SK-N-SH (cell line): ENCODE measurements at regions not wholly inside any gene's neighbourhood (a gene's known extent, or its start where the extent isn't known, plus 50 kb on each side); places are given as distances from the start of the nearest gene placed in this dataset.
"Not testable (repeated sequence)": the region's sequence is repeated elsewhere in the genome, so short reads cannot be mapped to it uniquely, and the experiment has no call there.

ENCODE experiments used
- CTCF ChIA-PET: fragments of 300-600, 350-600 bp; formaldehyde crosslinking; extraction: SDS; loops from one replicate; lab custom pipeline; 2021; lab: Yijun Ruan, JAX
- POLR2A ChIA-PET: fragments of 350-600 bp; sonication (Branson Sonifier 250); formaldehyde crosslinking; extraction: SDS; loops from one replicate; lab custom pipeline; 2020; ENCODE audit warnings: antibody characterized with exemption, inconsistent platforms; lab: Yijun Ruan, JAX
- DNase-seq: peaks from one replicate; pipeline ENCODE4 v3.0.0; 2012
- H2AFZ ChIP-seq: fragments of 200-600 bp; sonication (generic); 2 replicates; pipeline ENCODE4 v1.8.1; 2016; ENCODE audit warnings: antibody characterized with exemption, mild to moderate bottlenecking, low read depth
- H3F3A ChIP-seq: fragments of 200-600 bp; sonication (generic); replicated peaks from 2 replicates; pipeline ENCODE3; 2016; ENCODE audit warnings: antibody characterized with exemption, mild to moderate bottlenecking; ENCODE audit not compliant: insufficient read depth
- H3K27ac ChIP-seq, 2 experiments: fragments of 200-500 bp in 1 of 2; fragments of 200-600 bp in 1 of 2; sonication (Bioruptor generic) in 1 of 2; sonication (generic), shearing (Covaris generic) in 1 of 2; 2 replicates each; pipeline versions ENCODE4 v1.5.1 to v1.6.1; 2014 to 2016; ENCODE audit warnings: low read depth in 2 of 2, inconsistent platforms in 1 of 2, low read length in 1 of 2, mild to moderate bottlenecking in 1 of 2, mixed read lengths in 1 of 2
- H3K27me3 ChIP-seq: fragments of 200-600 bp; sonication (generic), shearing (Covaris generic); 2 replicates; pipeline ENCODE4 v1.6.1; 2016; ENCODE audit warnings: mixed run types; ENCODE audit not compliant: insufficient read depth
- H3K36me3 ChIP-seq, 2 experiments: fragments of 200-500 bp in 1 of 2; fragments of 200-600 bp in 1 of 2; sonication (Bioruptor generic) in 1 of 2; sonication (generic) in 1 of 2; replicated peaks in 1 of 2; 2 replicates each; pipeline versions ENCODE3 to v1.5.1; 2014 to 2016; ENCODE audit warnings: low read length in 1 of 2, mild to moderate bottlenecking in 1 of 2; ENCODE audit not compliant: insufficient read depth in 2 of 2, control insufficient read depth in 1 of 2
- H3K4me1 ChIP-seq, 2 experiments: fragments of 200-500 bp in 1 of 2; fragments of 200-600 bp in 1 of 2; sonication (Bioruptor generic) in 1 of 2; sonication (generic), shearing (Covaris generic) in 1 of 2; 2 replicates each; pipeline versions ENCODE4 v1.5.1 to v1.6.1; 2014 to 2016; ENCODE audit warnings: low read depth in 1 of 2, low read length in 1 of 2, mixed run types in 1 of 2; ENCODE audit not compliant: insufficient read depth in 2 of 2, control insufficient read depth in 1 of 2
- H3K4me2 ChIP-seq: fragments of 200-600 bp; sonication (generic), shearing (Covaris generic); 2 replicates; pipeline ENCODE4 v1.6.1; 2017; ENCODE audit warnings: mixed run types
- H3K4me3 ChIP-seq, 2 experiments: fragments of 200-500 bp in 1 of 2; fragments of 200-600 bp in 1 of 2; sonication (Bioruptor generic) in 1 of 2; sonication (generic), shearing (Covaris generic) in 1 of 2; 2 replicates each; pipeline versions ENCODE4 v1.5.1 to v1.8.1; 2014 to 2016; ENCODE audit warnings: low read depth in 2 of 2, inconsistent platforms in 1 of 2, low read length in 1 of 2, mild to moderate bottlenecking in 1 of 2, mixed read lengths in 1 of 2, moderate library complexity in 1 of 2
- H3K79me2 ChIP-seq: fragments of 200-600 bp; sonication (generic); 2 replicates; pipeline ENCODE4 v1.8.1; 2017; ENCODE audit warnings: mild to moderate bottlenecking; ENCODE audit not compliant: insufficient read depth
- H3K9ac ChIP-seq: fragments of 200-600 bp; sonication (generic); 2 replicates; pipeline ENCODE4 v1.6.1; 2017; ENCODE audit warnings: mixed run types
- H3K9me2 ChIP-seq: fragments of 200-600 bp; sonication (generic); 2 replicates; pipeline ENCODE4 v1.6.1; 2017; ENCODE audit warnings: mixed run types
- H3K9me3 ChIP-seq: fragments of 200-600 bp; sonication (generic); 2 replicates; pipeline ENCODE4 v1.6.1; 2017; ENCODE audit warnings: mixed run types, mild to moderate bottlenecking, moderate library complexity
- H4K20me1 ChIP-seq: fragments of 200-600 bp; sonication (generic); 2 replicates; pipeline ENCODE4 v1.6.1; 2017; ENCODE audit warnings: mild to moderate bottlenecking, mixed run types; ENCODE audit not compliant: insufficient read depth
- WGBS: methylation state at CpG from one replicate; pipeline ENCODE4 v1.1.6; 2017; ENCODE audit warnings: low lambda C conversion rate; 5-methylcytosine and 5-hydroxymethylcytosine counted together

GRCh38 chr2:87574193-87575119 lies 173.4 kb upstream of the PLGLB2 start:
- WGBS: 100% methylated on average over 2 of the region's 10 CpGs
- H3K36me3 ChIP-seq, H3K9me2 ChIP-seq, POLR2A ChIA-PET, H3F3A ChIP-seq, H3K27ac ChIP-seq, H3K79me2 ChIP-seq, H3K27me3 ChIP-seq, H3K4me1 ChIP-seq, H3K4me3 ChIP-seq, DNase-seq, CTCF ChIA-PET, H2AFZ ChIP-seq, H4K20me1 ChIP-seq, H3K9me3 ChIP-seq, H3K9ac ChIP-seq, H3K4me2 ChIP-seq: not testable (repeated sequence)

DNA sequence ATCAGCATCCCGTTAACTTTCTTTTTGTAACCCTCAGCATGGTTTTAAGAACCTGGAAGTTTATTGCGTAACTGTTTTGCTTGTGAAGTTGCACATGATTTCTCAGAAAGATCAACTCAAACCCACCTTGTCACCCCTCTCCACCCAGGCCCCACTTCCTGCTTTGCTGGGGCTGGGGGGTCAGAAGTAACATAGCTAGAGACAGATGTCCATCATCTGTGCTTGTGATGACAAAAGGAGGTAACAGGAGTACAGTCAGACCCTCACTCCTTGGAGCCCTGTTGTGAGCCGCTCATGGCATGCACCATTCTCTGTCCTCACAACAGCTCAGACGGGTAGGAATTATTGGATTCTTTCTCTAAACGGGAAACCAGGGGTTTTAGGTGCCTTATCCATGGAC lies 172.7 kb upstream of the PLGLB2 start:
- DNase-seq, H3K9me2 ChIP-seq, H3K4me2 ChIP-seq, H2AFZ ChIP-seq, H3K79me2 ChIP-seq, H3K36me3 ChIP-seq, H3K4me3 ChIP-seq, H3F3A ChIP-seq, POLR2A ChIA-PET, H3K9me3 ChIP-seq, CTCF ChIA-PET, H3K9ac ChIP-seq, H4K20me1 ChIP-seq, H3K27ac ChIP-seq, H3K4me1 ChIP-seq, H3K27me3 ChIP-seq: not testable (repeated sequence)
- 81% methylated on average over 5 of the region's 5 CpGs for WGBS

GRCh38 chr2:87577358-87577757 lies 170.5 kb upstream of the PLGLB2 start:
- H3K4me3 ChIP-seq: not testable (repeated sequence)

GRCh38 chr2:87582152-87582551 lies 165.7 kb upstream of the PLGLB2 start:
- H3K9me3 ChIP-seq, H4K20me1 ChIP-seq, H3K9me2 ChIP-seq, H3K36me3 ChIP-seq, CTCF ChIA-PET, H3K9ac ChIP-seq, H3F3A ChIP-seq, H3K79me2 ChIP-seq, H2AFZ ChIP-seq, H3K27me3 ChIP-seq, DNase-seq, POLR2A ChIA-PET, H3K4me2 ChIP-seq, H3K27ac ChIP-seq, H3K4me3 ChIP-seq, H3K4me1 ChIP-seq: not testable (repeated sequence)
- WGBS: no CpG with 5 or more reads among the region's 4 CpGs

More at GRCh38 chr2:87577358-87577757, 170.5 kb upstream of the PLGLB2 start:
- CTCF ChIA-PET, H3K9me3 ChIP-seq, POLR2A ChIA-PET, H3K79me2 ChIP-seq, H2AFZ ChIP-seq, H3K4me1 ChIP-seq, H4K20me1 ChIP-seq, H3K36me3 ChIP-seq, H3F3A ChIP-seq, H3K27me3 ChIP-seq, DNase-seq, H3K4me2 ChIP-seq, H3K9me2 ChIP-seq, H3K9ac ChIP-seq, H3K27ac ChIP-seq: not testable (repeated sequence)
- WGBS: no CpG with 5 or more reads among the region's 2 CpGs

GRCh38 chr2:87582579-87582978 lies 165.3 kb upstream of the PLGLB2 start:
- H3K27ac ChIP-seq, H3K79me2 ChIP-seq, H3K9me2 ChIP-seq, DNase-seq, H3K4me2 ChIP-seq, H3K4me3 ChIP-seq, H3K9me3 ChIP-seq, H3K4me1 ChIP-seq, H3K27me3 ChIP-seq, H4K20me1 ChIP-seq, H3K36me3 ChIP-seq, H2AFZ ChIP-seq, H3F3A ChIP-seq, H3K9ac ChIP-seq, POLR2A ChIA-PET, CTCF ChIA-PET: not testable (repeated sequence)

- POLR2A ChIA-PET, H3K4me1 ChIP-seq, DNase-seq: not testable (repeated sequence)
Observed at GRCh38 chr2:87583370-87583769, 164.5 kb upstream of the PLGLB2 start.

More at GRCh38 chr2:87583370-87583769, 164.5 kb upstream of the PLGLB2 start:
- H3K79me2 ChIP-seq, H3K9me3 ChIP-seq, H3F3A ChIP-seq, H3K27me3 ChIP-seq, CTCF ChIA-PET, H3K9me2 ChIP-seq, H4K20me1 ChIP-seq, H2AFZ ChIP-seq, H3K4me3 ChIP-seq, H3K36me3 ChIP-seq, H3K4me2 ChIP-seq, H3K27ac ChIP-seq, H3K9ac ChIP-seq: not testable (repeated sequence)
- WGBS: 71% methylated on average over 1 of the region's 2 CpGs
